Endothelial cell of umbilical vein (primary cell): ENCODE measurements at regions not wholly inside any gene's neighbourhood (a gene's known extent, or its start where the extent isn't known, plus 50 kb on each side); places are given as distances from the start of the nearest gene placed in this dataset.

Source experiments
- BruUV-seq: library from RNA; stranded (reverse); fragments of 400-500 nt; replicated peaks from 2 replicates; lab custom pipeline; 2021; lab: Mats Ljungman, UMichigan
- CTCF ChIA-PET: fragments of 300-600, 350-600 bp; sonication (Branson Sonifier 250); formaldehyde crosslinking; loops from one replicate; lab custom pipeline; 2021; ENCODE audit warnings: antibody characterized with exemption, inconsistent platforms; lab: Charles Lee
- POLR2A ChIA-PET: fragments of 300-600, 350-600 bp; sonication (Branson Sonifier 250); formaldehyde crosslinking; loops from one replicate; lab custom pipeline; 2021; ENCODE audit warnings: antibody characterized with exemption, inconsistent platforms; lab: Charles Lee
- DNase-seq: peaks from one replicate; pipeline ENCODE4 v3.0.0-alpha.2; 2011; ENCODE audit warnings: low read depth, low spot score
- FAIRE-seq: peaks from 2 replicates; lab custom pipeline; 2011; peaks lifted over from hg19 to GRCh38; lab: Jason Lieb, UNC
- H2AFZ ChIP-seq: 2 replicates; pipeline ENCODE4 v1.6.0; 2012; ENCODE audit warnings: low read depth, low read length, control low read depth, inconsistent platforms
- H3K27ac ChIP-seq: 2 replicates; pipeline ENCODE4 v1.5.1; 2011; ENCODE audit warnings: low read depth, mild to moderate bottlenecking, control low read depth, low read length, moderate library complexity; ENCODE audit not compliant: insufficient read depth
- H3K27me3 ChIP-seq, 2 experiments: 2 replicates each; pipeline versions ENCODE4 v1.6.0 to v1.6.1; 2011; ENCODE audit warnings: low read length in 2 of 2, mixed read lengths in 1 of 2; ENCODE audit not compliant: control insufficient read depth in 2 of 2, insufficient read depth in 2 of 2
- H3K36me3 ChIP-seq, 2 experiments: 2 replicates in 1 of 2; 3 replicates in 1 of 2; pipeline ENCODE4 v1.5.1; 2011; ENCODE audit warnings: low read length in 2 of 2, mild to moderate bottlenecking in 1 of 2, moderate library complexity in 1 of 2; ENCODE audit not compliant: control insufficient read depth in 2 of 2, insufficient read depth in 2 of 2; ENCODE audit errors: extremely low read depth in 1 of 2
- H3K4me1 ChIP-seq: 3 replicates; pipeline ENCODE4 v1.5.1; 2011; ENCODE audit warnings: mild to moderate bottlenecking, low read length; ENCODE audit not compliant: control insufficient read depth, insufficient read depth; ENCODE audit errors: extremely low read depth
- H3K4me2 ChIP-seq: 2 replicates; pipeline ENCODE4 v1.6.1; 2011; ENCODE audit warnings: low read length, control low read depth, mixed read lengths; ENCODE audit not compliant: insufficient read depth
- H3K4me3 ChIP-seq, 3 experiments: fragments of 200-600 bp in 1 of 3; sonication (generic), shearing (Covaris generic) in 1 of 3; replicated peaks in 1 of 3; 2 replicates each; pipeline ENCODE4 v1.5.1; 2011 to 2016; ENCODE audit warnings: control low read depth in 3 of 3, low read length in 3 of 3, mild to moderate bottlenecking in 2 of 3, inconsistent platforms in 1 of 3, low read depth in 1 of 3, moderate library complexity in 1 of 3; ENCODE audit not compliant: insufficient read depth in 1 of 3
- H3K79me2 ChIP-seq: 2 replicates; pipeline ENCODE4 v1.6.0; 2012; ENCODE audit warnings: low read length, inconsistent platforms; ENCODE audit not compliant: control insufficient read depth, insufficient read depth
- H3K9ac ChIP-seq: replicated peaks from 2 replicates; pipeline ENCODE3; 2011; ENCODE audit warnings: low read length, control low read depth; ENCODE audit not compliant: insufficient read depth; ENCODE audit errors: extremely low read depth
- H3K9me1 ChIP-seq: replicated peaks from 3 replicates; pipeline ENCODE4 v1.6.0; 2011; ENCODE audit warnings: mild to moderate bottlenecking, low read length; ENCODE audit not compliant: control insufficient read depth, insufficient read depth; ENCODE audit errors: extremely low read depth
- H3K9me3 ChIP-seq: replicated peaks from 2 replicates; pipeline ENCODE4 v1.5.1; 2012; ENCODE audit warnings: low read length, inconsistent platforms; ENCODE audit not compliant: control insufficient read depth, insufficient read depth
- H4K20me1 ChIP-seq: replicated peaks from 2 replicates; pipeline ENCODE3; 2011; ENCODE audit warnings: mild to moderate bottlenecking, low read length; ENCODE audit not compliant: control insufficient read depth, insufficient read depth; ENCODE audit errors: extremely low read depth
- CTCF ChIP-seq, 2 donors: IDR thresholded peaks; 1 replicate in 1 of 2; 2 replicates in 1 of 2; pipeline ENCODE4 v1.5.1; 2011; ENCODE audit warnings: low read length in 2 of 2, mild to moderate bottlenecking in 2 of 2, moderate library complexity in 2 of 2, control low read depth in 1 of 2, inconsistent platforms in 1 of 2, low read depth in 1 of 2; ENCODE audit not compliant: insufficient read depth in 1 of 2; ENCODE audit errors: extremely low read depth in 1 of 2
- EZH2 ChIP-seq: IDR thresholded peaks from 2 replicates; pipeline ENCODE4 v1.6.1; 2012; ENCODE audit warnings: borderline replicate concordance, low read depth, mild to moderate bottlenecking, moderate library complexity, low read length, inconsistent platforms; ENCODE audit not compliant: severe bottlenecking
- FOS ChIP-seq: IDR thresholded peaks from 2 replicates; pipeline ENCODE4 v1.6.1; 2011; ENCODE audit warnings: mild to moderate bottlenecking, low read length, moderate library complexity, borderline replicate concordance; ENCODE audit not compliant: insufficient read depth
- GATA2 ChIP-seq: IDR thresholded peaks from 2 replicates; pipeline ENCODE4 v1.7.0; 2011; ENCODE audit warnings: low read depth, mild to moderate bottlenecking, moderate library complexity, mixed read lengths, low read length; ENCODE audit not compliant: insufficient read length, insufficient read depth
- JUN ChIP-seq: IDR thresholded peaks from 2 replicates; pipeline ENCODE4 v1.6.1; 2011; ENCODE audit warnings: borderline replicate concordance, low read depth; ENCODE audit not compliant: insufficient read length, insufficient read depth
- MAX ChIP-seq: IDR thresholded peaks from 2 replicates; pipeline ENCODE4 v1.6.1; 2011; ENCODE audit not compliant: insufficient read depth, insufficient read length
- MYC ChIP-seq: IDR thresholded peaks from one replicate; pipeline ENCODE4 v1.6.1; 2011; ENCODE audit warnings: mild to moderate bottlenecking, low read depth, low read length
- POLR2A ChIP-seq: IDR thresholded peaks from 2 replicates; pipeline ENCODE4 v1.6.1; 2012; ENCODE audit warnings: low read depth, mild to moderate bottlenecking, control low read depth, low read length
- POLR2AphosphoS5 ChIP-seq: IDR thresholded peaks from 2 replicates; pipeline ENCODE4 v1.6.1; 2012; ENCODE audit warnings: low read depth, mild to moderate bottlenecking, control low read depth, low read length, moderate library complexity; ENCODE audit not compliant: insufficient read depth
- dilution Hi-C: fragments of 300-500 bp; cut with MboI; formaldehyde crosslinking; loops from one replicate; pipeline ENCODE4 v1.15.0; 2019; ENCODE audit warnings: low sequenced_read_pairs; ENCODE audit not compliant: extremely low pct_ligation_motif_present
- intact Hi-C: fragments of 100-400 bp; cut with micrococcal nuclease; formaldehyde crosslinking; loops from one replicate; pipeline ENCODE4 v1.10.0; 2022

GRCh38 chr7:41491308-41491707 is 211.6 kb downstream of the INHBA start:
- CTCF ChIA-PET: no interaction called here
- Histone ChIP-seq H3K9me3 (no peaks in the 10 kb centered on the region), H3K4me1 (no peaks in the 10 kb centered on the region), H3K4me3 (no peak overlapping the region), H3K4me2 (no peak overlapping the region), H3K36me3 (no peaks in the 10 kb centered on the region), H3K9ac (no peak overlapping the region), H3K27me3 (no peaks in the 10 kb centered on the region), H4K20me1 (no peaks in the 10 kb centered on the region), H3K9me1 (no peaks in the 10 kb centered on the region), H2AFZ (no peak overlapping the region), H3K27ac (no peak overlapping the region), H3K79me2 (no peaks in the 10 kb centered on the region)
- dilution Hi-C loops: no loop called here
- DNase-seq (no peak), FAIRE-seq (no peak)
- TF ChIP-seq POLR2A (no peak), GATA2 (no peak), MAX (no peak), FOS (no peak)
- intact Hi-C loops: no loop called here
- no TSS peak for BruUV-seq
- POLR2A ChIA-PET: no interaction called here

- H3K27ac ChIP-seq: no peak overlapping the region
- no peak for TF ChIP-seq JUN
- no peak for TF ChIP-seq MAX
- no peak for TF ChIP-seq MYC
- TF ChIP-seq POLR2AphosphoS5: no peak
- no peak for TF ChIP-seq EZH2
- no peak for TF ChIP-seq FOS
- no peak for TF ChIP-seq CTCF (IDR thresholded peaks at IDR 0.05; ENCODE audit: extremely low read depth in 1 of 2, insufficient read depth in 1 of 2, low read depth in 1 of 2, low read length in 2 of 2)
- no peak for TF ChIP-seq POLR2A
- no peak for TF ChIP-seq GATA2
- H3K79me2 ChIP-seq: no peaks in the 10 kb centered on the region
- BruUV-seq: no TSS peak
- dilution Hi-C loops: no loop called here
- H3K9ac ChIP-seq: no peak overlapping the region
- CTCF ChIA-PET: no interaction called here
- H3K4me3 ChIP-seq: no peak overlapping the region
- no peak overlapping the region for H2AFZ ChIP-seq
- no peaks in the 10 kb centered on the region for H3K4me1 ChIP-seq
- H3K36me3 ChIP-seq: no peaks in the 10 kb centered on the region
- no peaks in the 10 kb centered on the region for H3K9me3 ChIP-seq
- no peak for FAIRE-seq
- H3K9me1 ChIP-seq: no peaks in the 10 kb centered on the region
- H3K4me2 ChIP-seq: no peak overlapping the region
- no peaks in the 10 kb centered on the region for H4K20me1 ChIP-seq
- POLR2A ChIA-PET: no interaction called here
- DNase-seq: no peak
- no peaks in the 10 kb centered on the region for H3K27me3 ChIP-seq
- intact Hi-C loops: no loop called here
Observed at GRCh38 chr7:41489885-41490284, 213.0 kb downstream of the INHBA start.
